GM21515 (cell line): ENCODE measurements at regions not wholly inside any gene's neighbourhood (a gene's known extent, or its start where the extent isn't known, plus 50 kb on each side); places are given as distances from the start of the nearest gene placed in this dataset.

Experiments
- ATAC-seq: cut with Tn5 transposase; IDR thresholded peaks from one replicate; pipeline ENCODE4 v1.9.1; 2021; ENCODE audit not compliant: unreplicated experiment

DNA sequence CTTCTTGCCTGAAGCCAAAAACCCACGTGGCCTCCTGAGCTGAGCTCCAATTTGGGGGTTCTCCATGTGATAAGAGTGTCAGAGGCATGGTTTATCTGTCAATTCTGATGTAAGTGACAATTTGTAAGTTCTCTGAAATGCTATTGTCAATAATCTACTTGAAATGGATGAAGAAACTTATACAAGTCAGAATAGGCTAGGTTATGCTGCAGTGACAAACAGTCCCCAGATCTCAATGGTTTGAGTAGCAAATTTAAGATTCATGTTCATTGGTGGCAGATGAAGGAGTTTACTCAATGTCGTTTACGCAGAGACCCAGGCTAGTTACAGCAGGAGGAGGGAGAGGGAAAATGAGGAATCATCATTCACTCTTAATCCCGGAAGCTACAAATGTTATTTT is 352.4 kb downstream of the KIF16B start:
- no peak for ATAC-seq

GRCh38 chr20:16219182-16219581 is 354.1 kb downstream of the KIF16B start:
- ATAC-seq = no peak

DNA sequence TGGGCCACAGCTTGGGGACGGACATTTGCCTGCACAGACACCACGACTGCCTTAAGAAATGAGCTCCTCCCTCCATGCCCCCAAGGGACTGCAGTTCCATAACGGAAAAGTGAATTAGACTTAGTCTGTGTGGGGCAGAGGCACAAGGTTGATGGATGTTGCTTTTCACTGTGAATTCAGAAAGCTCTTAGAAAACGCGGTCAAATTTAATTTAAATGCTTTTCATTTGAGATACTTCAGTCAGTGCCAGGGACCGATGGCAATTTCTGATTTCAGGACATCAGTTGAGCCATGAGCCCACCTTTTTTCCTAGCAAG is 356.4 kb downstream of the KIF16B start:
- ATAC-seq = no peak

GRCh38 chr20:16216227-16216913 is 356.9 kb downstream of the KIF16B start:
- no peak for ATAC-seq

- no peak for ATAC-seq
These were observed 358.2 kb downstream of the KIF16B start for GRCh38 chr20:16215041-16215440.

- ATAC-seq = no peak
These were observed 360.5 kb downstream of the KIF16B start for GRCh38 chr20:16212790-16213189.

DNA sequence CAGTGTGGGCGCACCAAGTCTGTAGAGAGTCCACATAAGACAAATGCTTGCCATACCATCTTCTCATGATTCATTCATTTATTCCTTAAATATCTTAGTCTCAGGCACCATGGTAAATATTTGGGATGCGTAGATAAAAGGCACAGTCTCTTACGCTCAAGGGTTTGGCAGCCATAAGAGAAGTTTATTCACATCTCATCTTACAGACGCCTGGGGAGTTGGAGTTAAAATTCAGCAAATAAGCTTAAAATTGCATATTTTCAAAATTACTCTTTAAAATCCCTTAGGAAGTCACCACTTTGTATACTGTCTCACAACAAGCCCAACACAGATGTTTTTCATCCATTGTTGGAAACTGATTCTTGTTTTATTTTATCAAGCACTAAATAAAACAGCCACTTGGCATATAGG is 363.3 kb downstream of the KIF16B start:
- no peak for ATAC-seq

DNA sequence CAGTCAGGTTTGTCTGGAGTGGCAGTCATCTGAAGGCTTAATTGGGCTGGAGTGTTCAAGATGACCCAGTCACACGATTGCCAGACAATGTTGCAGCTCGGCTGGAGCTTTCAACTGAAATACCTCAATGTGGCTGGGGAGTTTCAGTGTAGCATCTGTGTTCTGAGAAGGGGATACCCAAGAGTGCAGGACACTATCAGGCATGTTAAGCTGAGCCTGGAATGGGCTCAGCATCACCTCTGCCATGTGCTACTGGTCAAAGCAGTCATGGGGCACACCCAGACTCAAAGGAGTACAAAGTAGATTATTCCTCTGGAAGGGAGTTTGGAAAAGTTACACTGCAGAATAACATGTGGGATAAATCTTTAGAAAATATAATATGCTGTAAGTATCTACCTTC is 363.9 kb downstream of the KIF16B start:
- no peak for ATAC-seq

DNA sequence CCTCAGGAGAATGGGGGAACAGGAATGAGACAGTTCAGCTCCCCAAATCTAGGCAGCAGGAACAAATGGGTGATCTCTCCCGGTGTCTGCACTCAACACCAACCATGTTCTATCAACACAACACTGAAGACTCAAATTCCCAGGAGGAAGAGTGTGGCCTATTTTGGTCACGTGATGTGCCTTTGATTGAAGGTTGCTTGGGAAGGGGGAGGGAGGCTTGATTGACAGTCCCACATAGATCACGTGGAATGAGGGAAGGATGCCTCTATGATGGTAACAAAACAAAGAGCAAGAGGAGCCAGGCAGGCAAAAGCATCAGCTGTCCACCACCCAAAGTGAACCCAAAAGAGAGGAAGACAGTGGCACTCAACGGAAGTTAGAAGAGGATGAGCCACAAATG is 364.8 kb downstream of the KIF16B start:
- no peak for ATAC-seq

DNA sequence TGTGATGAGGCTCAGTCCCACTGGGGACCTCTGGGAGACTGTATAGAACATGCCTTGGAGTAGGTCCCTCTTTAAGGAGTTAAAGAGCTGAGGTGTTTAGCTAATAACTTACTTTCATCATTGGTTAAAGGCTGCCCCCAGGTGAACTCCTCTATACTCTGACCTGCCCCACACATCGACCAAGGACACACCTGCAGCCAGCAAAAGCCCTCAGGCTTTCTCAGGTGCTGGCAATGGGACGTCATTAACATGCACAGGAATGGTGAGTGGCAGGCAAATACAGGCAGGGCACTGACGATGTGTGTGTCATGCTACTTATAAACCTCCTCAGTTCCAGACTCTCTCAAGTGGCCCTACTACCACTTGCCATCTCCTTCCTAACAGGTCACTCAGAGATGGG is 366.4 kb downstream of the KIF16B start:
- no peak for ATAC-seq

DNA sequence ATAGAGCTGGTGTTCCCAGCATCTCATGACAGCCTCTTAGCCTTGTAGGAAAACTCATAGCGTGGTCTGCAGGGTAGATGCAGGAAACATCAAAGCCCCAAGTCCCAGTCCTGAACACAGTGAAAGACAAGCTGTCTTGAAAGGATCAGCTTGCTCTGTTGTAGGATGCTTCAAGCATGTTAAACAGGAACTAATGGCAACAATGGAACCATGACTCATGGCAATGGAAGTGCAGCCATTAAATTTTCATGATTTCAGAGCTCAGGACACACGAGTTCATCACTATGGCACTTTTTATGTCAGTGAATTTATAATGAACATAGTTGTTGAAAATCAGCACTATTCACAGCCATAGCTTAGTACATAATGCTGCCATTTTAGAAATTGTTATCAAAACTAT is 367.7 kb downstream of the KIF16B start:
- ATAC-seq = no peak

DNA sequence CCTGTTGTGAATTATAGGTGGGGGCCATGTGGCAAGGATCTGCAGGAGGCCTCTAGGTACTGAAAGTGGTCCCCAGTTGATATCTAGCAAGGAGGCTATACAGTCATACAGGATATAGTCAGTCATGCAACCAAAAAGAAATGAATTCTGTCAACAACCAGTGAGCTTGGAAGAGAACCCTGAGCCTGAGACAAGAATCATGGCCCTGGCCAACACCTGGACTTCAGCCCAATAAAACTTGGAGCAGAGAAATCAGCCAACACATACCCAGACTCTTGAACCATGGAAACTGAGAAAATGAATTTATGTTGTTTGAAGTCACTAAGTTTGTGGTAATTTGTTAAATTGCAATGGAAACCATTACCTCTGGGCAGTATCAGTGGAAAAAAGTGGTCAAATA is 370.2 kb downstream of the KIF16B start:
- ATAC-seq = no peak

DNA sequence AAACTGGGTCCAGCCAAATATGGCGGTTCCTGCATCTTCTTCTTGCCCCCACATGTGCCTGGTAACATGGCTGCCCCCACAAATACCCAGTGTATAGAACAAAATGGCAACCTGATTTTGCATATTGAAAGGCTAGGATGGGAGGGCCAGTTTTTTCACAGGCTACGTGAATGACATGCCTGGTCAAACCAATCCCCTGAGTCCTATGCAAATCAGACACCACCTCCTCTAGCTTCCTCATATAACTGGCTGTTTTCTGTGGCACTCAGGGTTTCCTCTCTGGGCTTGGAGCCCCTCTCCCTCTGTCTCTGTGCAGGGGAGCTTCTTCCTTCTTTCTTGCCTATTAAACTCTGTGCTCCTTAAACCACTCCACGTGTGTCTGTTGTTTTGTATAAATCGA is 372.1 kb downstream of the KIF16B start:
- no peak for ATAC-seq

DNA sequence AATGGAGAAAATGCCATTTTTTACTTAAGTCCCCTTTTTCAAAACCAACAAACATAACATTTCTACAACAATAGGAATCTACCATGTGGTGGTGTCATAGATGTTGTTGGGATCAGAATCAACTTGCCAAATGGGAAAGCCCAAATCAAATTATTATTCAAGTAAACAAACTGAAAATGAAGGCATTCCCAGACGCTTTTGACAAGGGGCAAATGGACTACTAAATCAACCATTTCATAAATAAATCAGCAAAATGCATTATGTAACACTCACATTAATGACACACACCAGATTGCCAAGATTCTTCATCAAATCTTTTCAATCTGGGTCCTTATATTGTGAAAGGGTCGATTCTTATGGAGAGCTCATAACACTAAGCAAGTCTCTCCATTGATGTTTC is 375.6 kb downstream of the KIF16B start:
- ATAC-seq = no peak

DNA sequence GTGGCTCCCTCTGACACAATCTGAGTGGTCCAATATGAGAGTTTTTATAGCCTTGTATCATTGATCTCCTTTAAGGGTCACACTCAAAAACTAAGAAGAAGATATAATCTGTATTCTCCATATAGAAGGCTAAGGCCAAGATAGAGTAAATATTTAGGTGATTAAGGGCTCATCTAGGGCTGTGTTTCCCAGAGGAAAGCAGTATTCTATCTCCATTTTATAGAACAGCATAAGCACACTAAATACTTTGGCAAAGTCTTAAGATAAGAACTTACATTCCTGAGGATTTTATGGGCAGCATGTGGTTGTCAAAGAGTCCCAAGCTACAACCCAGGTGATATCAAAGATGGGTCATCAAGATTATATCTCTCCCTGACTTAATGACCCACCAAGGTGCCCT is 377.6 kb downstream of the KIF16B start:
- no peak for ATAC-seq

DNA sequence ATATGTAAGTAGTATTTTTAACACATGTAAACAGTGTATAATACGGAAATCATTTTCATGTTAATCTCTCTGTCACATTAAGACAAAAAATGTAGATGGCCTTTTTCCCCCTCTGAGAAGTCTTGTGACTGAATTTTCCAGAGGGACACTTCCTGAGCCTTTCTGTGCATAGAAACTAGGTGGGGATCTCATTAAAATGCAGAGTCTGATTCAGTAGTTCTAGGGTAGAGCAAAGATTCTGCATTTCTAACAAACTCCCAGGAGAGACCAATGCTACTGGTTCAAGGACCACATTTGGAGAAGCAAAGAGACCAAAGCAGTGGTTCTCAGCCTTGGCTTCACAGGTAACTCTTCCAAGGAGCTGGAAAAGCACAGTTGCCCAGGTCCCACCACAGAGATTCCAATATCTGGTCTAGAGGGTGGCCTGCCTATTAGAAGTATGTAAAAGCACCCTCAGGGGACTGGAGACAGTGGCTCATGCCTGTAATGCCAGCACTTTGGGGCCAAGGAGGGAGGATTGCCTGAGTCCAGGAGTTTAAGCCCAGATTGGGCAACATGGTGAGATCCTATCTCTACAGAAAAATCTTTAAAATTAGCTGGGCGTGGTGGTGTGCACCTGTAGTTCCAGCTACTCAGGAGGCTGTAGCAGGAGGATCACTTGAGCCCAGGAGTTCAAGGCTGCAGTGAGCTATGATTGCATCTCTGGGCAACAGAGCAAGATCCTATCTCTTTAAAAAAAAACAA is 378.5 kb downstream of the KIF16B start:
- ATAC-seq = no peak

DNA sequence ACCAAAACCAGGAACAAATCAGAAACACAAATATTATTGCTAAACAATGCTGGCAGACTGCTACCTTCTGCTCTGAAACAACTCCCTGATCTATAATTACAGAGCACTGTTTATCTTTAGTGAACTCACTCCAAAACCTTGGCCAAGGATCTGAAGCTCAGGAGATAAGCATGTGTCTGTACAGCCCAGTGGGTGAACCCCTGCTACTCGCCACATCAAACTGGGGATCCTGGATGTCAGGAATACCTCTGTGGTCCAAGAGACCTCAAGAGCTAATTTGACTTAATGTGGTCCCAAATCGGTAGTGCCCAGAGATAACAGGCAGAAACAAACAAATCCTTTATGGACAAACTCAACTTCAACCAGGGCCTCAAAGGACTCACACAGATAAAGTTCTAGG is 381.8 kb downstream of the KIF16B start:
- no peak for ATAC-seq

- ATAC-seq = no peak
These were observed 383.9 kb downstream of the KIF16B start for GRCh38 chr20:16189371-16189770.

GRCh38 chr20:16187956-16188616 is 385.2 kb downstream of the KIF16B start:
- ATAC-seq = no peak

DNA sequence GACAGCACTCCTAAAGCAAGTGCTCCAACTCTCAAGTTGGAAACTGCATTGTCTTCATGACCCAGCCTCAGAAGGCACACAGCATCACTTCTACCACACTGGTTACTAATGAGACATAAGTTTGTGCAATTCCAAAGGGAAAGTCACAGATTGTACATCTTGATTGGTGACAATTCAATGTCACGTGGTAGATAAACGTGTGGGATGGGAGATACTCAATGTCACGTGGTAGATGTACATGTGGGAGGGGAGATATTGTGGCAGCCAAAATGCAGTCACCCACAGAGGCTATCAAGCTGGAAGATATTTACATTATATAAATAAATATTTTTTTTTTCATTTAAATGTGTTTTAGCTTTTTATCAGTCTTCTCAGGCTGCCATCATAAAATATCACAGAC is 393.3 kb downstream of the KIF16B start:
- no peak for ATAC-seq

DNA sequence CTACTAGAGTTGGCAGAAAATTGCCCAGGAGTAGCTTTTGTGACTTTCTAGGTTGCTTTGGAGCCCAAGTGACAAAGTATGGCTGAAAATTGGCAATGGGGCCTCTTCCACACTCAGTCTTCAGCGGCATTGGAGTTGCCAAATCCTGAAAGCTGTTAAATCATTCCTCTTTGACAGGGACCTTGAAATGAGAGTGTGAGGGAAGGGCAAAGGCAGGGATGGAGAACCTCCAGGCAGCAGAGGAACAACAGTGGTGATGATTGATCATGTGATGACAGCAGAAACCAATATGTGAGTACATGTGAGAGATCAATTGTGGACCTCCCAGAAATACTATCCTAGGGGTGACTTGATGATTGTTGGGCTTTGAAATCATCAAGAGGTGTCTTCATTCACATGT is 393.9 kb downstream of the KIF16B start:
- ATAC-seq = no peak

DNA sequence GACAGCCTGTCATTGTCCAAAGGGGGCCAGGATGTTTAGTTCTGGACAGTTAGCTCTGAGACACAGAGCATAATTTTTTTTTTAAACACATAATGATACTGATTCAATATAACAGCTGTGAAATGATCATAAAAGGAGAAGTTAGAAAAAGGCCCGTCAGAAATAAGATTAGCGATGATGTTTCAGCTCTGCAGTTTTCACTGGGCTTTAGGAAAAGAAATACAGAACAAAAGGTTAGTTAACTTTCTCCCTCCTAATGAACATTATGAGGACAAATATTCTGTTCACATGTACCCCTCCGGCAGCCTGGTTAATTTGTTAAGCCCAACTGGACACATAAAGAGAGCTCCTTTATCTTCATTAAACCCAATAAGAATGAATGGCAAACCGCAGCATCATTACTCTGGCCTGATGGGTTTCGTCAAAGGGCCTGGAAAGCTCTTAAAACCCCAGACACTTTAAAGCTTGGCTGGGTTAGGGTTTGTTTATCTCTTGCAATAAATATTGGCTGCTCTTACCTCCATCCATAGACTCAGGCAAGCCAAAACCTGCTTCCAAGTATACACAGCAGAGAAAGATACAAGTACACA is 394.6 kb downstream of the KIF16B start:
- ATAC-seq = no peak
